ENCODE measurements at regions not wholly inside any gene's neighbourhood (a gene's known extent, or its start where the extent isn't known, plus 50 kb on each side); places are given as distances from the start of the nearest gene placed in this dataset.

DNA sequence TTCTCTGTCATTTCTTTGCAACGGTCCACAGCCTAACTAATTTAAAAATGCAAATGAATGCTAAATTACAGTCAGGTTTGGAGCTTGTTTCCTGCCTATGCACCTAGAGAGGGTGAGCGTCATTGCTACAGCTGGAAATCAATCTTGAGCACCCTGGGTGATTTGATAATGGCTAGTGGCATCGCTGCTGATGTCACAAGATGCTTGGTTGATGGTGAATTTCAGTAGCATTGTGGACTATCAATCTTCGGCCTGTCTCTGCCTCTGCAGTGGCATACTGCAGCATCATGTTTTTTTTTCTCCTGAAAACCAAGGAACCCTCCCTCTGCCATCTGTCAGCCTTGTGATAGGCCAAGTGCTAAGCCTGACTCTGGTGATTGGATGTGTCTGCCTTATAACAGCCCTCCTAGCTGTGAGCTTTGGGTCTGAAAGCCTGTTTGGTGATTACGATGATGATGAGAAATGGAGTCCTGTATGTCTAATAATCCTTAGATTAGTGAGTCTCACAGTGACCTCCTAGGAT lies 75.3 kb downstream of the NMUR2 start:
- H3K4me1 ChIP-seq: no peaks in the 10 kb centered on the region
- no peak overlapping the region for H3K4me3 ChIP-seq
- H3K27ac ChIP-seq: no peak overlapping the region
- 84 to 86% methylated on average over 5 of the region's 5 CpGs for WGBS, 2 donors
- H3K36me3 ChIP-seq: no peaks in the 10 kb centered on the region
- TF ChIP-seq, protein P1, sequence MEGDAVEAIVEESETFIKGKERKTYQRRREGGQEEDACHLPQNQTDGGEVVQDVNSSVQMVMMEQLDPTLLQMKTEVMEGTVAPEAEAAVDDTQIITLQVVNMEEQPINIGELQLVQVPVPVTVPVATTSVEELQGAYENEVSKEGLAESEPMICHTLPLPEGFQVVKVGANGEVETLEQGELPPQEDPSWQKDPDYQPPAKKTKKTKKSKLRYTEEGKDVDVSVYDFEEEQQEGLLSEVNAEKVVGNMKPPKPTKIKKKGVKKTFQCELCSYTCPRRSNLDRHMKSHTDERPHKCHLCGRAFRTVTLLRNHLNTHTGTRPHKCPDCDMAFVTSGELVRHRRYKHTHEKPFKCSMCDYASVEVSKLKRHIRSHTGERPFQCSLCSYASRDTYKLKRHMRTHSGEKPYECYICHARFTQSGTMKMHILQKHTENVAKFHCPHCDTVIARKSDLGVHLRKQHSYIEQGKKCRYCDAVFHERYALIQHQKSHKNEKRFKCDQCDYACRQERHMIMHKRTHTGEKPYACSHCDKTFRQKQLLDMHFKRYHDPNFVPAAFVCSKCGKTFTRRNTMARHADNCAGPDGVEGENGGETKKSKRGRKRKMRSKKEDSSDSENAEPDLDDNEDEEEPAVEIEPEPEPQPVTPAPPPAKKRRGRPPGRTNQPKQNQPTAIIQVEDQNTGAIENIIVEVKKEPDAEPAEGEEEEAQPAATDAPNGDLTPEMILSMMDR (IDR thresholded peaks at IDR 0.05): no peak
- TF ChIP-seq EP300 (IDR thresholded peaks at IDR 0.05) (no peak), POLR2A (IDR thresholded peaks at IDR 0.05) (no peak)
- H3K9me3 ChIP-seq: peaks cover 0 to 8% (median 0%) of the 10 kb centered on the region in 4 donors
- no peaks in the 10 kb centered on the region for H3K27me3 ChIP-seq
- no peak for DNase-seq (ENCODE audit: low spot score in 2 of 2)

DNA sequence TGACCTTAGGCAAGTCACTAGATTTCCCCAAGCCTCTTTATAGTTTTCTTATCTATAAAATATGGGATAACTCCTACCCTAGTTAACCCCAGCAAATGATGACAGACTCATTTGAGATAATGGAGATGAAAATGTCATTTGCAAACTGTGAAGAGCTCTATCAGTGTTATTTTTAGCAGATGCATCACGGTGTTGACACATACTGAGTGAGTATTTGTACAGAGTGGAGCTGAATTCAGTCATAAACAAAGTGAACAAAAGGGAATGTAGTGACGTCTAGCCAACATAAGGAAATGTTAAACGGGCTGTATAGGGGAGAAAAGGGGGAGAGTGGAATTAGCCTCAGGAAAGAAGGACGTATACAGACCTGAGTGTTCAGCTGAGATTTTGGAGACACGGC lies 75.9 kb downstream of the NMUR2 start:
- no peak for DNase-seq (ENCODE audit: low spot score in 2 of 2)
- no peaks in the 10 kb centered on the region for H3K27me3 ChIP-seq
- TF ChIP-seq POLR2A (IDR thresholded peaks at IDR 0.05): no peak
- TF ChIP-seq, protein P1 (IDR thresholded peaks at IDR 0.05): no peak
- no peak for TF ChIP-seq EP300 (IDR thresholded peaks at IDR 0.05)
- no peak overlapping the region for H3K27ac ChIP-seq
- H3K4me3 ChIP-seq: no peak overlapping the region
- H3K36me3 ChIP-seq: no peaks in the 10 kb centered on the region
- H3K9me3 ChIP-seq: peaks cover 0 to 14% (median 0%) of the 10 kb centered on the region in 4 donors
- H3K4me1 ChIP-seq: no peaks in the 10 kb centered on the region
- WGBS, 2 donors: 55 to 59% methylated on average over 5 of the region's 5 CpGs

DNA sequence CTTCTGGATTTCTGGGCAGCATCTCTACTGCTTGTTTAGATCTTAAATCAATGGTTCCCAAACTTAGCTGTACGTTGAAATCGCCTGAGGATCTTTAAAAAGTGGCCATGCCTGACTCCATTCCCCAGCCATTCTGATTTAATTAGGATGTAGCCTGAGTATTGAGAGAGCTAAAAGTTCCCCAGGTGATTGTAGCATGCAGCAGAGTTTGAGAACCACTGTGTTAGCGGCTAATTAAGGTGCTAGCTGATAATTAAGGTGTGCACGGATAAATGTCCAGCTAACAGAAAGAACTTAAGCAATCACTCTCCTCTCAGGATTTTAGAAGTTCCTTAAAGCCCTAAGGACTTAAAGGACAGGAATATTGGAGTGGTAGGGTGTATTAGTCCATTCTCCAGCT lies 89.1 kb downstream of the NMUR2 start:
- Histone ChIP-seq H3K9me3 (no peaks in the 10 kb centered on the region), H3K4me1 (no peaks in the 10 kb centered on the region), H3K27me3 (no peaks in the 10 kb centered on the region), H3K27ac (no peak overlapping the region), H3K4me3 (no peak overlapping the region), H3K36me3 (no peaks in the 10 kb centered on the region)
- WGBS, 2 donors: 86 to 92% methylated on average over 4 of the region's 4 CpGs
- no peak for DNase-seq (ENCODE audit: low spot score in 2 of 2)
- no peak for TF ChIP-seq EP300 (IDR thresholded peaks at IDR 0.05)
- TF ChIP-seq, protein P1 (IDR thresholded peaks at IDR 0.05): no peak
- TF ChIP-seq POLR2A (IDR thresholded peaks at IDR 0.05): no peak

DNA sequence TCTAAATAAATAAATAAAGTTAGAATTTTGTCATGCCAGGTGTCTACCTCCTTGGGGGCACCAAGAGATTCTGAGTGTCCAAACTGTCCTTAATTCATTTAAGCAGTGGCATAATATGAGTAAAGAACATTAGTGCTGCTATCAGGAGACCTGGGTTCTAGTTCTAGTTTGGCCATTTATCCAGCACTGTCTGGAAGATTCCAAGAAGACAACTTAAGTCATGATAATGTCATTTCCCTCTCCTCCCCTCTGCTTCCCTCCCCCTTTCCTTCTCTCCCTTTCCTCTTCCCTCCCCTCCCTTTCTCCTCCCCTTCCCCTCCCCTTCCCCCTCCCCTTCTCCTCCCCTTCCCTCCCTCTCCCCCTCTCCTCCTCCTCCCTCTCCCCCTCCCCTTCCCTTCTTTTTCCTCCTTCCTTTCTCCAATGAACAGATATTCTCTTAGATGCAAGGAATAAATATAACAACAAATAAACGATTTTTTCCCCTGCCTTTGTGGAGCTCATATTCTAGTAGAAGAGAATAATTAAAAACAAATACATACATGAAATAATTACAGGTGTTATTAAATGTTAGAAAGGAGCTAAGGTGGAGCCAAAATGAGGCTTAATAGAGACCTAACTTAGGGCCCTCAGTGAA lies 90.8 kb downstream of the NMUR2 start:
- H3K27ac ChIP-seq: no peak overlapping the region
- WGBS, 2 donors: 65 to 77% methylated on average over 1 of the region's 1 CpG
- no peaks in the 10 kb centered on the region for H3K27me3 ChIP-seq
- no peak overlapping the region for H3K4me3 ChIP-seq
- no peaks in the 10 kb centered on the region for H3K4me1 ChIP-seq
- H3K9me3 ChIP-seq: no peaks in the 10 kb centered on the region
- no peak for DNase-seq (ENCODE audit: low spot score in 2 of 2)
- no peaks in the 10 kb centered on the region for H3K36me3 ChIP-seq
- TF ChIP-seq EP300 (IDR thresholded peaks at IDR 0.05): no peak

DNA sequence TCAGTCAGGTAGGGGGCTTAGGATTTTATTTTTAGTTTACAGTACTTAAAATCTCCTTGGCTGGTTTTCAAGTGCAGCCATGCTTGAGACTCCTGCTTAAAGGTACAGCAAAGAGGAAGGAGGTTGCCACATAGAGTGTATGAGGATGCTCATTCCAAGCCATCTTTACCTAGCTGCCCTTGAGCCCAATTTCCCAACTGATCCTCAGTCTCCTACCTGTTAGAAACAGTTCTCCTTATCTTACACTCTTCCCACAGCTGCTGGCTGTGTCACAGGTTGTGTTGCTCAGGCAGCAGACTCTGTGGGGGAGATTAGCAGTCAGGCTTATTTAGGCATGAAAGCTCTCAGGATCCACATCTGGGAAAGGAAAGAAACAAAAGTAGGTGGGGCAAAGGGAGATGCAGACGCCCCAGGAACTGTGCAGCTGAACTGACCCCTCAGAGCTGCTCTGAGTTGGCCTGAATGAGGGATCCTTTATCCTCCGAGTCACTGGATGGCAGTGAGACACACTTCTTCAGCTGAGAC lies 95.1 kb downstream of the NMUR2 start:
- no peaks in the 10 kb centered on the region for H3K36me3 ChIP-seq
- WGBS, 2 donors: 57 to 58% methylated on average over 2 of the region's 2 CpGs
- no peaks in the 10 kb centered on the region for H3K4me1 ChIP-seq
- no peaks in the 10 kb centered on the region for H3K27me3 ChIP-seq
- no peak for DNase-seq (ENCODE audit: low spot score in 2 of 2)
- no peak for TF ChIP-seq EP300 (IDR thresholded peaks at IDR 0.05)
- no peak for TF ChIP-seq POLR2A (IDR thresholded peaks at IDR 0.05)
- TF ChIP-seq, protein P1 (IDR thresholded peaks at IDR 0.05): no peak
- H3K9me3 ChIP-seq: no peaks in the 10 kb centered on the region
- H3K4me3 ChIP-seq: no peak overlapping the region
- H3K27ac ChIP-seq: no peak overlapping the region

Data from tibial nerve (tissue), 4 donors.